ENCODE measurements at regions not wholly inside any gene's neighbourhood (a gene's known extent, or its start where the extent isn't known, plus 50 kb on each side); places are given as distances from the start of the nearest gene placed in this dataset.
"Not testable (repeated sequence)": the region's sequence is repeated elsewhere in the genome, so short reads cannot be mapped to it uniquely, and the experiment has no call there.

GRCh38 chr6:26898785-26899184 is 239.2 kb upstream of the ZNF322 start:
- H3K4me3 ChIP-seq (ENCODE audit: low read depth in 2 of 2, low read length in 2 of 2); ATAC-seq; intact Hi-C loops (cut with micrococcal nuclease; ENCODE audit: unreplicated experiment); H3K27me3 ChIP-seq (ENCODE audit: control insufficient read depth, insufficient read depth, low read length); CTCF ChIA-PET; H3K4me1 ChIP-seq (ENCODE audit: control insufficient read depth, insufficient read depth, low read length); in situ Hi-C loops (cut with HindIII; ENCODE audit: low pct_unique_long_range_greater_than_20kb, low sequenced_read_pairs); BruUV-seq (replicated peaks); DNase-seq (ENCODE audit: low read depth, low spot score); H3K27ac ChIP-seq (ENCODE audit: low read length); H3K36me3 ChIP-seq (ENCODE audit: control insufficient read depth, insufficient read depth, low read length); POLR2A ChIA-PET; H3K9me3 ChIP-seq (ENCODE audit: control insufficient read depth, insufficient read depth, low read depth, low read length): not testable (repeated sequence)

DNA sequence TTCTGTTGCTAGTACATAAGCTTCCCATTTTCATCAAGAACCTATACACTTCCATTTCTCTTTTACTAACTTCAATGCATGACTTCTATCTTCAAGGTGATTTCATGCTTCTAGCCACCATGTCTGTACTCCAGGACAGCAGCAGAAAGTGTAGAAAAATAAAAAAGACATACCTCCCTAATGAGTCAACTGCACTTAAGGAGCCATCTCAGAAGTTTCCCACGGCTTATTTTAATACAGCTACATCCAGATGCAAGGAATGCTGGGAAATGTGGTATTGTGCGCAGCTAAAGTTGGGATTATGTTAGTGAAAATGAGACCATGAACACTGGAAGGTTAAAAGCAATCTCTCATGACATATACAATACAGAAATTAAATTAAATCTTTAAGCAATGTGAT is 264.7 kb upstream of the ZNF322 start:
- H3K4me3 ChIP-seq (ENCODE audit: low read depth in 2 of 2, low read length in 2 of 2); intact Hi-C loops (cut with micrococcal nuclease; ENCODE audit: unreplicated experiment); CTCF ChIA-PET; H3K27me3 ChIP-seq (ENCODE audit: control insufficient read depth, insufficient read depth, low read length); BruUV-seq (replicated peaks); POLR2A ChIA-PET; DNase-seq (ENCODE audit: low read depth, low spot score); H3K9me3 ChIP-seq (ENCODE audit: control insufficient read depth, insufficient read depth, low read depth, low read length); H3K4me1 ChIP-seq (ENCODE audit: control insufficient read depth, insufficient read depth, low read length); in situ Hi-C loops (cut with HindIII; ENCODE audit: low pct_unique_long_range_greater_than_20kb, low sequenced_read_pairs); H3K27ac ChIP-seq (ENCODE audit: low read length); H3K36me3 ChIP-seq (ENCODE audit: control insufficient read depth, insufficient read depth, low read length); ATAC-seq: not testable (repeated sequence)

DNA sequence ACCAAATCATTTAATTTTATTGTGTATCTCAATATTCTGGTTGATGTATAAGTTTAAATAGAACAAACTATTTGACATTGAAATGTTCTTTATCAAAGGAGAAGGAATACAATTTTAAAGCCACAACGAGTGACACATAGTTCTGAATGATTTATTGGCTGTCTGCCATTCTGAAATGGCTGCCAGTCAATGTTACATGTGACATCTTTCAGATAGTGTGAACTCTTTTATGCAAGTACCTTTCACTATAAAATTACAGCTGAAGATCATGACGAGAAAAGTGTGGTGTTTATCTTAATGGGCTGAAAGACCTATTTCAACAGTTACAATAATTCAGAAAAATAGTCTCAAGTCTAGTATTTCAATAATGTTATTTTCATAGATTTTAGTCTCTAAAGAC is 268.6 kb upstream of the ZNF322 start:
- ATAC-seq; DNase-seq (ENCODE audit: low read depth, low spot score); H3K27ac ChIP-seq (ENCODE audit: low read length); H3K4me3 ChIP-seq (ENCODE audit: low read depth in 2 of 2, low read length in 2 of 2); H3K4me1 ChIP-seq (ENCODE audit: control insufficient read depth, insufficient read depth, low read length); BruUV-seq (replicated peaks); in situ Hi-C loops (cut with HindIII; ENCODE audit: low pct_unique_long_range_greater_than_20kb, low sequenced_read_pairs); H3K36me3 ChIP-seq (ENCODE audit: control insufficient read depth, insufficient read depth, low read length); POLR2A ChIA-PET; H3K27me3 ChIP-seq (ENCODE audit: control insufficient read depth, insufficient read depth, low read length); CTCF ChIA-PET; intact Hi-C loops (cut with micrococcal nuclease; ENCODE audit: unreplicated experiment); H3K9me3 ChIP-seq (ENCODE audit: control insufficient read depth, insufficient read depth, low read depth, low read length): not testable (repeated sequence)

DNA sequence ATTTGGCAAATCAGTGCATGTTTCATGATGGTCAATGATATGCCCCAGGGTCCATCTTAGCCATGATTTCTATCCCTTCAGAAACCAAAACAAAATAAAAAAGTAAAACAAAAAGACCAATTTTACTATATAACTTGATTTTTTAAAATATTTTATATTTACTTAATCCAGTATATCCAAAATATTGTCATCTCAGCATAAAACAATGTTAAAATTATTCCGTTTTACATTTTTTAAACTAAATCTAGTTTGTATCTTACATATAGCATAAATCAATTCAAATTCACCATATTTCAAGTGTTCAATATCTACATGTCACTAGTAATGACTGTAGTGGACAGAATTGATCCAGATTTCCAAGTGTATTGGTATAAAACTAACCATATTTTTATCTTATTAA is 277.7 kb upstream of the ZNF322 start:
- POLR2A ChIA-PET; H3K36me3 ChIP-seq (ENCODE audit: control insufficient read depth, insufficient read depth, low read length); DNase-seq (ENCODE audit: low read depth, low spot score); H3K4me1 ChIP-seq (ENCODE audit: control insufficient read depth, insufficient read depth, low read length); intact Hi-C loops (cut with micrococcal nuclease; ENCODE audit: unreplicated experiment); H3K9me3 ChIP-seq (ENCODE audit: control insufficient read depth, insufficient read depth, low read depth, low read length); ATAC-seq; H3K27me3 ChIP-seq (ENCODE audit: control insufficient read depth, insufficient read depth, low read length); H3K4me3 ChIP-seq (ENCODE audit: low read depth in 2 of 2, low read length in 2 of 2); BruUV-seq (replicated peaks); H3K27ac ChIP-seq (ENCODE audit: low read length); CTCF ChIA-PET; in situ Hi-C loops (cut with HindIII; ENCODE audit: low pct_unique_long_range_greater_than_20kb, low sequenced_read_pairs): not testable (repeated sequence)

- intact Hi-C loops (cut with micrococcal nuclease; ENCODE audit: unreplicated experiment); in situ Hi-C loops (cut with HindIII; ENCODE audit: low pct_unique_long_range_greater_than_20kb, low sequenced_read_pairs); H3K9me3 ChIP-seq (ENCODE audit: control insufficient read depth, insufficient read depth, low read depth, low read length); CTCF ChIA-PET; H3K4me3 ChIP-seq (ENCODE audit: low read depth in 2 of 2, low read length in 2 of 2); H3K4me1 ChIP-seq (ENCODE audit: control insufficient read depth, insufficient read depth, low read length); ATAC-seq; BruUV-seq (replicated peaks); H3K27ac ChIP-seq (ENCODE audit: low read length); H3K27me3 ChIP-seq (ENCODE audit: control insufficient read depth, insufficient read depth, low read length); POLR2A ChIA-PET; H3K36me3 ChIP-seq (ENCODE audit: control insufficient read depth, insufficient read depth, low read length); DNase-seq (ENCODE audit: low read depth, low spot score): not testable (repeated sequence)
Observed at GRCh38 chr6:26951211-26951610, 291.7 kb upstream of the ZNF322 start.

DNA sequence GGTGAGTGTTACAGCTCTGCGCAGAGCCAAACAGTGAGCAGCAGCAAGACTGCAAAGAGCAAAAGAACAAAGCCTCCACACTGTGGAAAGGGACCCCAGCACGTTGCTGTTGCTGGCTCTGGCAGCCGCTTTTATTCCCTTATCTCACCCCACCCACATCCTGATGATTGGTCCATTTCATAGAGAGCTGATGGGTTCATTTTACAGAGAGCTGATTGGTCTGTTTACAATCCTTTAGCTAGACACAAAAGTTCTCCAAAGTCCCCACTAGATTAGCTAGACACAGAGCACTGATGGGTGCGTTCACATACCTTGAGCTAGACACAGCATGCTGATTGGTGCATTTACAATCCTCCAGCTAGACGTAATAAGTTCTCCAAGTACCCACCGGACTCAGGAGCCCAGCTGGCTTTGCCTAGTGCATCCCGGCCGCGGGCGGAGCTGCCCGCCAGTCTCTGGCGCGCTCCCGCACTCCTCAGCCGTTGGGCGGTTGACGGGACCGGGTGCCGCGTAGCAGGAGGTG is 291.4 kb upstream of the PRSS16 start:
- POLR2A ChIA-PET; intact Hi-C loops (cut with micrococcal nuclease; ENCODE audit: unreplicated experiment); H3K4me1 ChIP-seq (ENCODE audit: control insufficient read depth, insufficient read depth, low read length); CTCF ChIA-PET; in situ Hi-C loops (cut with HindIII; ENCODE audit: low pct_unique_long_range_greater_than_20kb, low sequenced_read_pairs); H3K9me3 ChIP-seq (ENCODE audit: control insufficient read depth, insufficient read depth, low read depth, low read length); H3K27me3 ChIP-seq (ENCODE audit: control insufficient read depth, insufficient read depth, low read length); BruUV-seq (replicated peaks); H3K36me3 ChIP-seq (ENCODE audit: control insufficient read depth, insufficient read depth, low read length): not testable (repeated sequence)
- ATAC-seq (peak; percentile 45; the same call in 1 of the 2 replicates), DNase-seq (ENCODE audit: low read depth, low spot score) (peak; percentile 39)
- H3K4me3 ChIP-seq (ENCODE audit: low read depth in 2 of 2, low read length in 2 of 2) = peak overlapping the region; percentile 42
- H3K27ac ChIP-seq (ENCODE audit: low read length) = peak overlapping the region; percentile 75

Data from Panc1 (cell line).